ENCODE measurements at regions not wholly inside any gene's neighbourhood (a gene's known extent, or its start where the extent isn't known, plus 50 kb on each side); places are given as distances from the start of the nearest gene placed in this dataset.
A peak's percentile ranks its signal among the peaks of the same experiment; 100 is the strongest.

DNA sequence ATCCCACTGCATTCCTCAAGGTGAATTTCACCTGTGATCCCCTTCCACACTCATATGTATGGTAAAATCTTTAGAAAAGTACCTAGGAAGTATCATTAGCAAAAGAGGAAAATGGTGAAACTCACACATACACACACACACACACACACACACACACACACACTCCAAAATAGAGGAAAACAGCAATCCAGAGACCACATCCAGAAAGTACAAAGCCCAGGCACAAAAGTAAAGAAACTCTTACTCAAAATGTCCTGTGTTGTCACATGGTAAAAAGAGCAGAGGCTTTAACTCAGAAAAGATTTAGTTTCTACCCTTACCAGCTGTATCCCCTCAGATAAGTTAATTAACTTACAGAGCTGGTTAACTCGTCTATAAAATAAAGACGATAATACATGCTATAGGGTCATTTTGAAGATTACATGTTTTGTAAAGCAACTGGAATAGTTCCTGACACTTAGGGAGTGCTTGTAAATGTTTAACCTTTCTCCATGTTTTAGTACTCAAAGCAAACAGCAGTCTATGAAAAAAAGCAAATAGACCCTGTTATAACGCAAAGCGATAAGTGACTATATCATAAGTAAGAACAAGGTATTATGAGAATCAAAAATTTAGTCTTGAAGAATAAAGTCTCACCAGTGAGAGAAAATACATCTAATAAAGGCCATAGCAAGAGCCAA lies 360.0 kb upstream of the LRATD1 start:
- Histone ChIP-seq H3K36me3 (replicated peaks in 1 of 2; ENCODE audit: insufficient read depth in 1 of 2, low read depth in 2 of 2) (no peaks in the 10 kb centered on the region), H3K4me3 (no peak overlapping the region), H3K27ac (no peak overlapping the region), H3K9me3 (no peaks in the 10 kb centered on the region), H3K27me3 (no peaks in the 10 kb centered on the region), H3K4me1 (peaks cover 9% of the 10 kb centered on the region)
- DNase-seq, result no peak
- intact Hi-C loops (cut with DNase I), result no loop called here
- 21 to 60% methylated on average over 4 of the region's 4 CpGs for WGBS, 2 donors
- ATAC-seq, result no peak
- TF ChIP-seq, protein P1, sequence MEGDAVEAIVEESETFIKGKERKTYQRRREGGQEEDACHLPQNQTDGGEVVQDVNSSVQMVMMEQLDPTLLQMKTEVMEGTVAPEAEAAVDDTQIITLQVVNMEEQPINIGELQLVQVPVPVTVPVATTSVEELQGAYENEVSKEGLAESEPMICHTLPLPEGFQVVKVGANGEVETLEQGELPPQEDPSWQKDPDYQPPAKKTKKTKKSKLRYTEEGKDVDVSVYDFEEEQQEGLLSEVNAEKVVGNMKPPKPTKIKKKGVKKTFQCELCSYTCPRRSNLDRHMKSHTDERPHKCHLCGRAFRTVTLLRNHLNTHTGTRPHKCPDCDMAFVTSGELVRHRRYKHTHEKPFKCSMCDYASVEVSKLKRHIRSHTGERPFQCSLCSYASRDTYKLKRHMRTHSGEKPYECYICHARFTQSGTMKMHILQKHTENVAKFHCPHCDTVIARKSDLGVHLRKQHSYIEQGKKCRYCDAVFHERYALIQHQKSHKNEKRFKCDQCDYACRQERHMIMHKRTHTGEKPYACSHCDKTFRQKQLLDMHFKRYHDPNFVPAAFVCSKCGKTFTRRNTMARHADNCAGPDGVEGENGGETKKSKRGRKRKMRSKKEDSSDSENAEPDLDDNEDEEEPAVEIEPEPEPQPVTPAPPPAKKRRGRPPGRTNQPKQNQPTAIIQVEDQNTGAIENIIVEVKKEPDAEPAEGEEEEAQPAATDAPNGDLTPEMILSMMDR (IDR thresholded peaks at IDR 0.05), result no peak
- TF ChIP-seq POLR2A (IDR thresholded peaks at IDR 0.05), result no peak

DNA sequence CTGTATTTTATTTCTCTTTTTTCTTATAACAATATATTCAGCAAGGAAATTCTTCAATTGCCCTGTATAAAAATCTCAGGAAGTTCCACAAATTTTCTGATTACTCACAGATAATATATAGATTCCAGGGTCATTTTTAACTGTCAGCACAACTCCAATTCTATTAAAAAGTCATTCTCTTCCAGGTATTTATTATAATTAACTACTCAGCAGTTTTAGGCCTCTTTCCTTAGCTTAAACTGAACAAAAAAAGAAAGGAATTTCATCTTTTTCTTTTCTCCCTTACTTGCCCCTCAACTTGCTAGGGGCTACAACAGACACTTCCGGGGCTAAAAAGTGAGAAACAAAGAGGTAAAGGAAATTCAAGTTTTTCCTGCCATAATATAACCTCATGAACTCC lies 358.9 kb upstream of the LRATD1 start:
- DNase-seq (no peak), ATAC-seq (no peak)
- intact Hi-C loops (cut with DNase I), result no loop called here
- no peaks in the 10 kb centered on the region for H3K27me3 ChIP-seq
- H3K27ac ChIP-seq, result no peak overlapping the region
- no peak overlapping the region for H3K4me3 ChIP-seq
- WGBS, 2 donors, result 66 to 92% methylated on average over 1 of the region's 1 CpG
- peaks cover 9% of the 10 kb centered on the region for H3K4me1 ChIP-seq
- TF ChIP-seq, protein P1 (IDR thresholded peaks at IDR 0.05), result no peak
- no peak for TF ChIP-seq POLR2A (IDR thresholded peaks at IDR 0.05)
- H3K36me3 ChIP-seq (replicated peaks in 1 of 2; ENCODE audit: insufficient read depth in 1 of 2, low read depth in 2 of 2), result no peaks in the 10 kb centered on the region
- peaks cover 0 to 6% (median 0%) of the 10 kb centered on the region in 3 donors for H3K9me3 ChIP-seq

DNA sequence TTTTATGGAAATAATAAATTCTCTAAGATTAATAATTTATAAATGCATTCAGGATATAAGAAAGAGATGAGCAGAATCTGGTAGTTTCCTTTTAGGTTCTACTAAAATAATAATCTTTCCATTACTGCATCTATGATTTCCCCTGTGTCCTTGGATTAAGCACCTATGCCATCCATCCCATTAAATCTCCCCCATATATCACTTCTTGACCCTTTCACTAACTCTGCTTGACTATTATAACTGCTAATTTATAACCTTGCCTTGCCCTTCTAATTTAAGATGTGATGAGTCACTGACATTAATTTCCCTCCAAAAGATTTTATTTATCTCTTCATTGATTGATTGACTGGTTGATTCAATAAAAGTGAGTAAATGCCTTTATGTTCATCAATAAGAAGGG lies 348.3 kb upstream of the LRATD1 start:
- ATAC-seq (no peak), DNase-seq (no peak)
- Histone ChIP-seq H3K4me1 (peaks cover 8% of the 10 kb centered on the region), H3K4me3 (no peak overlapping the region), H3K27me3 (no peaks in the 10 kb centered on the region), H3K27ac (no peak overlapping the region), H3K9me3 (no peaks in the 10 kb centered on the region), H3K36me3 (replicated peaks in 1 of 2; ENCODE audit: insufficient read depth in 1 of 2, low read depth in 2 of 2) (no peaks in the 10 kb centered on the region)
- TF ChIP-seq, protein P1 (IDR thresholded peaks at IDR 0.05), result no peak
- intact Hi-C loops (cut with DNase I), result no loop called here

DNA sequence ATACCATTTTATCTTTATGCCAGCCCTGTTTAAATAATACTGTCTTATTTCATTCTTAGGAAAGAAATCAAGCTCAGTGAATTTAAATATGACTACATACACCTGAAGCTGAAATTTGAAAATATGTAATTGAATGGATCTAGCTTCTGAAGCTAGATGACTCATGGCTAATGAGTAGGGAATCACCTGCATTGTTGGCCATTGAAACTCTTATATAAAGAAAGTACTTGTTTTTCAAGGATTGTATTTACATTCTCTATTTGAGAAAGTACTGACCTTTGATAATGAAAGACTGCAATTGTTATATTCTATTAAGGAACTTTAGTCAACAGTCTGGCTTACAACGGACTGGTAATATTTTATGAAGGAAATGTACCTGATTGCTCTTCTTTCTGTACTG lies 346.7 kb upstream of the LRATD1 start:
- 16 to 17% methylated on average over 1 of the region's 1 CpG for WGBS, 2 donors
- DNase-seq (no peak), ATAC-seq (peak; percentile 68)
- H3K4me3 ChIP-seq, result no peak overlapping the region
- peaks cover 8% of the 10 kb centered on the region for H3K4me1 ChIP-seq
- TF ChIP-seq, protein P1 (IDR thresholded peaks at IDR 0.05), result no peak
- no peak for TF ChIP-seq POLR2A (IDR thresholded peaks at IDR 0.05)
- H3K36me3 ChIP-seq (replicated peaks in 1 of 2; ENCODE audit: insufficient read depth in 1 of 2, low read depth in 2 of 2), result no peaks in the 10 kb centered on the region
- no peaks in the 10 kb centered on the region for H3K27me3 ChIP-seq
- intact Hi-C loops (cut with DNase I), result no loop called here
- no peaks in the 10 kb centered on the region for H3K9me3 ChIP-seq
- peak overlapping the region in 1 of 4 donors; percentile 23 for H3K27ac ChIP-seq

DNA sequence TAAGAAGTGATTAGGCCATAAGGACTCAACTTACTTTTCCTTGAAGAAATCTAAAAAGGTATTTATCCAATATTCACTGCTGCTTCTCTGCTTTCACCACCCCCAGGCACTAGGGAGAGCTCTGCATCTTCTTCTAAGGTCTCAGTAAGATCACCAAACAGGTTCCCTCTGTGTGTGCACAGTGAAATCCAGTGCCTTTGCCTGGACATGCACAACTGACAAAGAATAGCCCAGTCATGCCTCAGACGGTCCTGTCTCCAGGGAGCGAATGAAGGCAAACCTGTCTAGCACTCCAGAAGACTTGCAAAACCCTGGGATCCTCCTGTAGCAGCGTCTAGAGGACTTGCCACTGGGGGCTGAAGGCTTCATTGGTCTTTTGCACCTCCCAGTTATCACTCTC lies 344.5 kb upstream of the LRATD1 start:
- DNase-seq (no peak), ATAC-seq (no peak)
- Histone ChIP-seq H3K4me1 (peaks cover 8% of the 10 kb centered on the region), H3K9me3 (no peaks in the 10 kb centered on the region), H3K27me3 (no peaks in the 10 kb centered on the region), H3K36me3 (replicated peaks in 1 of 2; ENCODE audit: insufficient read depth in 1 of 2, low read depth in 2 of 2) (no peaks in the 10 kb centered on the region), H3K4me3 (no peak overlapping the region), H3K27ac (no peak overlapping the region)
- intact Hi-C loops (cut with DNase I), result no loop called here
- 34 to 80% methylated on average over 1 to 3 of the region's 3 CpGs for WGBS, 2 donors
- TF ChIP-seq, protein P1 (IDR thresholded peaks at IDR 0.05), result no peak
- TF ChIP-seq POLR2A (IDR thresholded peaks at IDR 0.05), result no peak

Measured in body of pancreas (tissue), 4 donors.